ENCODE measurements at regions not wholly inside any gene's neighbourhood (a gene's known extent, or its start where the extent isn't known, plus 50 kb on each side); places are given as distances from the start of the nearest gene placed in this dataset.

GRCh38 chr1:208820580-208821212 lies 576.5 kb upstream of the PLXNA2 start:
- DNase-seq (ENCODE audit: low spot score), result no peak
- H3K4me1 Mint-ChIP-seq (ENCODE audit: low read depth), result no peaks in the 10 kb centered on the region
- H3K27ac Mint-ChIP-seq (ENCODE audit: unreplicated experiment), result no peak overlapping the region

DNA sequence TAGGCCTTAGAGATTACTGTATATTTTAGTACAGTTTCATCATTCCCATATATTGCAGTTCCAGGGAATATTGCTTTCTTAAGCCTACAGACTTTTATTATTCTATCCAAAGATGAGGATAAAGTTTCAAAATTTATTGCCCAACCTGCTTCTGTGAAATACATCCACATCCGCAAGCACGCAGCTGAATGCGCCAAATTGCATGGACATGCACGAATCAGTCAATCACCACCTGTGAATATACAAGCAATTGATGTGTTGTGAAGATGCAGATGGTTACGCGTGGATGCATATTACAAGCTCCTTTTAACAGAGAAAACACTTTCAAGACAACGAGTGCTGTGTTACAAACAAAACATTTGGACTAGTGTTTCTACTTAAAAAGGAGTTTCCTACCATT lies 577.8 kb upstream of the PLXNA2 start:
- no peak for TF ChIP-seq CTCF (IDR thresholded peaks at IDR 0.05)
- Mint-ChIP-seq H3K36me3 (ENCODE audit: low read depth) (no peaks in the 10 kb centered on the region), H3K4me1 (ENCODE audit: low read depth) (no peaks in the 10 kb centered on the region), H3K9me3 (ENCODE audit: low read depth) (no peaks in the 10 kb centered on the region), H3K27me3 (ENCODE audit: low read depth) (peaks cover 22% of the 10 kb centered on the region), H3K27ac (ENCODE audit: unreplicated experiment) (no peak overlapping the region), H3K4me3 (ENCODE audit: unreplicated experiment) (no peak overlapping the region)
- DNase-seq (ENCODE audit: low spot score), result no peak

More at GRCh38 chr1:208820580-208821212, 576.5 kb upstream of the PLXNA2 start:
- no peak overlapping the region for H3K4me3 Mint-ChIP-seq (ENCODE audit: unreplicated experiment)
- no peaks in the 10 kb centered on the region for H3K9me3 Mint-ChIP-seq (ENCODE audit: low read depth)
- TF ChIP-seq CTCF (IDR thresholded peaks at IDR 0.05), result no peak
- peaks cover 26% of the 10 kb centered on the region for H3K27me3 Mint-ChIP-seq (ENCODE audit: low read depth)
- no peaks in the 10 kb centered on the region for H3K36me3 Mint-ChIP-seq (ENCODE audit: low read depth)

DNA sequence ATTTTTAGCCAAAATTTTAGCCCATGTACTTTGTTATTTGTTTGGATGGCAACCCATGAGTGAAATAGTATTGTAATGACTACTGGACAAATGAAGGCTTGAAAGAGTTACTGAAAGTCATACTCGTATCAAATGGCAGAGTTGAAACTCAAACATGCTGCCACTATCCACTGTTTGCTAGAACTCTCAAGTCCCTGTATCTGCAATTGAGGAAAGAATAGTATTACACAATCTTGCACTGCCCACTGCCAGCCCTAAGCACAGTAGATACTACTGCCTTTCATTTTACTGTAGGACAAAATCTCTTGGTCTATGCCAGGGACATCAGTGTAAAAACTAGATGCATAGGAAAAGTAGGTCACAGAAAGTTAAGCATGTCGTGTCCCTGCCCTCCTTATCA lies 581.1 kb upstream of the PLXNA2 start:
- no peak overlapping the region for H3K4me3 Mint-ChIP-seq (ENCODE audit: unreplicated experiment)
- no peak for TF ChIP-seq CTCF (IDR thresholded peaks at IDR 0.05)
- H3K27ac Mint-ChIP-seq (ENCODE audit: unreplicated experiment), result no peak overlapping the region
- H3K27me3 Mint-ChIP-seq (ENCODE audit: low read depth), result peaks cover 20% of the 10 kb centered on the region
- H3K36me3 Mint-ChIP-seq (ENCODE audit: low read depth), result no peaks in the 10 kb centered on the region
- DNase-seq (ENCODE audit: low spot score), result no peak
- H3K9me3 Mint-ChIP-seq (ENCODE audit: low read depth), result no peaks in the 10 kb centered on the region
- peaks cover 4% of the 10 kb centered on the region for H3K4me1 Mint-ChIP-seq (ENCODE audit: low read depth)

GRCh38 chr1:208829595-208829994 lies 585.4 kb upstream of the PLXNA2 start:
- no peak for DNase-seq (ENCODE audit: low spot score)
- TF ChIP-seq CTCF (IDR thresholded peaks at IDR 0.05), result no peak
- no peak overlapping the region for H3K4me3 Mint-ChIP-seq (ENCODE audit: unreplicated experiment)
- H3K36me3 Mint-ChIP-seq (ENCODE audit: low read depth), result no peaks in the 10 kb centered on the region
- no peaks in the 10 kb centered on the region for H3K9me3 Mint-ChIP-seq (ENCODE audit: low read depth)
- H3K27me3 Mint-ChIP-seq (ENCODE audit: low read depth), result peaks cover 22% of the 10 kb centered on the region
- no peak overlapping the region for H3K27ac Mint-ChIP-seq (ENCODE audit: unreplicated experiment)
- H3K4me1 Mint-ChIP-seq (ENCODE audit: low read depth), result peaks cover 17% of the 10 kb centered on the region

DNA sequence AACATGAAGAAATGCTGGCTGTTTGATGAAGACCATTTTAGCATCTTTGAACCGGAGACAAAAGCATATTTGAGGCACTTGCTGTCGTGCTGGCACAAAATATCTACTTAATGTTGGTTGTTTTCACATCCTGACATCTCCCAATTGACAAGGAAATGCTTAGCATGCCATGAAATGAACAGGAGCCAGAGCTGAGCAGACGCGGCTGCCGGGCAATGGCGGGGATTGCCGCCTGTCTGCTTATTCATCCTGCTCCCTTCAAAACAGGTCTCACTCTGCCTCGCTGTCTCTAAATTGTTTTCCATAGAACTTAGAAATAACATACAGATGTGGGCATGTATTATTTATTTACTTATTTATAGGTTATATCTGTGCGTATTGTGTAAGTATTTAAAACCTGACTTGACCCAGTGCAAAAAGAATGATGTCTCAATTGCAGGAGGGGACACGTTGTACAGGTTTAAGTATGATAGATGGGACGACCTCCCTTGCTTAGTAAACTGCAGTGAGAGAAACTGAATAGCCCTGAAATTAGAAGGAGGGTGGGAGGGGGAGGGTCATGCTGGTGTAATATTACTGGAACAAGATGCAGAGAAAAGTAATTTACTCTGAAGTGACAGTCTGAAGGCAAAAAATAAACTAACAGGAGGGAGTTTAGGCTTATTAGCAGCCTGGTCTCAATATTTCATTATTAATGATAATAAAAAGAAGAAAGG lies 590.4 kb upstream of the PLXNA2 start:
- peak overlapping the region; percentile 41 for H3K27ac Mint-ChIP-seq (ENCODE audit: unreplicated experiment)
- peaks cover 22% of the 10 kb centered on the region for H3K4me1 Mint-ChIP-seq (ENCODE audit: low read depth)
- no peak for TF ChIP-seq CTCF (IDR thresholded peaks at IDR 0.05)
- H3K9me3 Mint-ChIP-seq (ENCODE audit: low read depth), result no peaks in the 10 kb centered on the region
- H3K4me3 Mint-ChIP-seq (ENCODE audit: unreplicated experiment), result peak overlapping the region; percentile 39
- H3K27me3 Mint-ChIP-seq (ENCODE audit: low read depth), result peaks cover 11% of the 10 kb centered on the region
- DNase-seq (ENCODE audit: low spot score), result no peak
- H3K36me3 Mint-ChIP-seq (ENCODE audit: low read depth), result no peaks in the 10 kb centered on the region
